ENCODE measurements at regions not wholly inside any gene's neighbourhood (a gene's known extent, or its start where the extent isn't known, plus 50 kb on each side); places are given as distances from the start of the nearest gene placed in this dataset.

- H3K4ac ChIP-seq (ENCODE audit: low read depth, low read length): no peak overlapping the region
- H3K9ac ChIP-seq (ENCODE audit: low read length): no peak overlapping the region
- no CpG with 5 or more reads among the region's 3 CpGs for WGBS (ENCODE audit: extremely low coverage, insufficient coverage, low lambda C conversion rate)
- H2BK15ac ChIP-seq (replicated peaks; ENCODE audit: low read depth): no peak overlapping the region
- H4K8ac ChIP-seq (ENCODE audit: low read depth, low read length): no peak overlapping the region
- H3K79me1 ChIP-seq (ENCODE audit: low read length): no peaks in the 10 kb centered on the region
- H3K56ac ChIP-seq (ENCODE audit: low read length): no peak overlapping the region
- no peak overlapping the region for H3K27ac ChIP-seq (ENCODE audit: low read depth, low read length)
- no peak overlapping the region for H3K18ac ChIP-seq (ENCODE audit: low read length)
- H3K79me2 ChIP-seq (ENCODE audit: control insufficient read depth, insufficient read depth, low read length): no peaks in the 10 kb centered on the region
- no peaks in the 10 kb centered on the region for H3K27me3 ChIP-seq (ENCODE audit: insufficient read depth, low read length, poor library complexity)
- no peaks in the 10 kb centered on the region for H3K36me3 ChIP-seq (ENCODE audit: control insufficient read depth, insufficient read depth, low read length)
- no peaks in the 10 kb centered on the region for H3K4me1 ChIP-seq (ENCODE audit: control insufficient read depth, low read depth, low read length)
- DNase-seq: no peak
- no peak overlapping the region for H2AK5ac ChIP-seq (ENCODE audit: low read length)
- H3K23ac ChIP-seq (ENCODE audit: low read length): no peak overlapping the region
- no peak overlapping the region for H2BK5ac ChIP-seq (ENCODE audit: low read length)
- H3K4me3 ChIP-seq (ENCODE audit: low read length): no peak overlapping the region
- no peak overlapping the region for H2BK120ac ChIP-seq (ENCODE audit: low read depth, low read length)
- no peak overlapping the region for H3K4me2 ChIP-seq (ENCODE audit: low read length)
- H4K5ac ChIP-seq (ENCODE audit: low read length): no peak overlapping the region
These were observed 350.8 kb upstream of the NFE2L3 start for GRCh38 chr7:25801214-25801613.

- no peak overlapping the region for H3K27ac ChIP-seq (ENCODE audit: low read depth, low read length)
- H3K79me1 ChIP-seq (ENCODE audit: low read length): no peaks in the 10 kb centered on the region
- DNase-seq: no peak
- no CpG with 5 or more reads among the region's 3 CpGs for WGBS (ENCODE audit: extremely low coverage, insufficient coverage, low lambda C conversion rate)
- no peak overlapping the region for H2BK5ac ChIP-seq (ENCODE audit: low read length)
- no peak overlapping the region for H2BK15ac ChIP-seq (replicated peaks; ENCODE audit: low read depth)
- no peak overlapping the region for H3K9ac ChIP-seq (ENCODE audit: low read length)
- no peak overlapping the region for H4K8ac ChIP-seq (ENCODE audit: low read depth, low read length)
- no peak overlapping the region for H2BK120ac ChIP-seq (ENCODE audit: low read depth, low read length)
- H3K36me3 ChIP-seq (ENCODE audit: control insufficient read depth, insufficient read depth, low read length): no peaks in the 10 kb centered on the region
- H3K4ac ChIP-seq (ENCODE audit: low read depth, low read length): no peak overlapping the region
- H3K4me3 ChIP-seq (ENCODE audit: low read length): no peak overlapping the region
- no peaks in the 10 kb centered on the region for H3K27me3 ChIP-seq (ENCODE audit: insufficient read depth, low read length, poor library complexity)
- H3K56ac ChIP-seq (ENCODE audit: low read length): no peak overlapping the region
- no peaks in the 10 kb centered on the region for H3K79me2 ChIP-seq (ENCODE audit: control insufficient read depth, insufficient read depth, low read length)
- no peak overlapping the region for H3K23ac ChIP-seq (ENCODE audit: low read length)
- no peak overlapping the region for H2AK5ac ChIP-seq (ENCODE audit: low read length)
- H3K18ac ChIP-seq (ENCODE audit: low read length): no peak overlapping the region
- H4K5ac ChIP-seq (ENCODE audit: low read length): no peak overlapping the region
- H3K4me1 ChIP-seq (ENCODE audit: control insufficient read depth, low read depth, low read length): no peaks in the 10 kb centered on the region
- no peak overlapping the region for H3K4me2 ChIP-seq (ENCODE audit: low read length)
These were observed 349.9 kb upstream of the NFE2L3 start for GRCh38 chr7:25802057-25802456.

- no peak overlapping the region for H3K9ac ChIP-seq (ENCODE audit: low read length)
- H3K4me2 ChIP-seq (ENCODE audit: low read length): no peak overlapping the region
- H3K4me3 ChIP-seq (ENCODE audit: low read length): no peak overlapping the region
- H3K27ac ChIP-seq (ENCODE audit: low read depth, low read length): no peak overlapping the region
- H2BK15ac ChIP-seq (replicated peaks; ENCODE audit: low read depth): no peak overlapping the region
- no peak overlapping the region for H4K8ac ChIP-seq (ENCODE audit: low read depth, low read length)
- no peak overlapping the region for H2BK120ac ChIP-seq (ENCODE audit: low read depth, low read length)
- H3K27me3 ChIP-seq (ENCODE audit: insufficient read depth, low read length, poor library complexity): no peaks in the 10 kb centered on the region
- DNase-seq: no peak
- no peak overlapping the region for H4K5ac ChIP-seq (ENCODE audit: low read length)
- no peaks in the 10 kb centered on the region for H3K79me2 ChIP-seq (ENCODE audit: control insufficient read depth, insufficient read depth, low read length)
- no peaks in the 10 kb centered on the region for H3K36me3 ChIP-seq (ENCODE audit: control insufficient read depth, insufficient read depth, low read length)
- H3K18ac ChIP-seq (ENCODE audit: low read length): no peak overlapping the region
- H3K4ac ChIP-seq (ENCODE audit: low read depth, low read length): no peak overlapping the region
- H2AK5ac ChIP-seq (ENCODE audit: low read length): no peak overlapping the region
- H3K4me1 ChIP-seq (ENCODE audit: control insufficient read depth, low read depth, low read length): no peaks in the 10 kb centered on the region
- no peak overlapping the region for H3K23ac ChIP-seq (ENCODE audit: low read length)
- H3K79me1 ChIP-seq (ENCODE audit: low read length): no peaks in the 10 kb centered on the region
- H3K56ac ChIP-seq (ENCODE audit: low read length): no peak overlapping the region
- no peak overlapping the region for H2BK5ac ChIP-seq (ENCODE audit: low read length)
These were observed 349.5 kb upstream of the NFE2L3 start for GRCh38 chr7:25802473-25802872.

GRCh38 chr7:25803117-25803887, 348.7 kb upstream of the NFE2L3 start:
- no peaks in the 10 kb centered on the region for H3K27me3 ChIP-seq (ENCODE audit: insufficient read depth, low read length, poor library complexity)
- H4K5ac ChIP-seq (ENCODE audit: low read length): no peak overlapping the region
- H3K56ac ChIP-seq (ENCODE audit: low read length): no peak overlapping the region
- no peak overlapping the region for H3K4me3 ChIP-seq (ENCODE audit: low read length)
- H2AK5ac ChIP-seq (ENCODE audit: low read length): no peak overlapping the region
- H4K8ac ChIP-seq (ENCODE audit: low read depth, low read length): no peak overlapping the region
- no peak overlapping the region for H3K4me2 ChIP-seq (ENCODE audit: low read length)
- H3K23ac ChIP-seq (ENCODE audit: low read length): no peak overlapping the region
- H3K79me1 ChIP-seq (ENCODE audit: low read length): no peaks in the 10 kb centered on the region
- DNase-seq: no peak
- no peaks in the 10 kb centered on the region for H3K4me1 ChIP-seq (ENCODE audit: control insufficient read depth, low read depth, low read length)
- no CpG with 5 or more reads among the region's 11 CpGs for WGBS (ENCODE audit: extremely low coverage, insufficient coverage, low lambda C conversion rate)
- H3K18ac ChIP-seq (ENCODE audit: low read length): no peak overlapping the region
- no peak overlapping the region for H3K9ac ChIP-seq (ENCODE audit: low read length)
- no peaks in the 10 kb centered on the region for H3K36me3 ChIP-seq (ENCODE audit: control insufficient read depth, insufficient read depth, low read length)
- H2BK15ac ChIP-seq (replicated peaks; ENCODE audit: low read depth): no peak overlapping the region
- no peak overlapping the region for H3K27ac ChIP-seq (ENCODE audit: low read depth, low read length)
- H3K79me2 ChIP-seq (ENCODE audit: control insufficient read depth, insufficient read depth, low read length): no peaks in the 10 kb centered on the region
- H2BK5ac ChIP-seq (ENCODE audit: low read length): no peak overlapping the region
- H2BK120ac ChIP-seq (ENCODE audit: low read depth, low read length): no peak overlapping the region
- H3K4ac ChIP-seq (ENCODE audit: low read depth, low read length): no peak overlapping the region

GRCh38 chr7:25804154-25804553, 347.8 kb upstream of the NFE2L3 start:
- Histone ChIP-seq H3K36me3 (ENCODE audit: control insufficient read depth, insufficient read depth, low read length) (no peaks in the 10 kb centered on the region), H3K23ac (ENCODE audit: low read length) (no peak overlapping the region), H3K4ac (ENCODE audit: low read depth, low read length) (no peak overlapping the region), H3K4me1 (ENCODE audit: control insufficient read depth, low read depth, low read length) (no peaks in the 10 kb centered on the region), H3K9ac (ENCODE audit: low read length) (no peak overlapping the region), H3K27ac (ENCODE audit: low read depth, low read length) (no peak overlapping the region), H3K4me3 (ENCODE audit: low read length) (no peak overlapping the region), H2AK5ac (ENCODE audit: low read length) (no peak overlapping the region), H3K4me2 (ENCODE audit: low read length) (no peak overlapping the region), H2BK120ac (ENCODE audit: low read depth, low read length) (no peak overlapping the region), H3K18ac (ENCODE audit: low read length) (no peak overlapping the region), H4K8ac (ENCODE audit: low read depth, low read length) (no peak overlapping the region), H3K27me3 (ENCODE audit: insufficient read depth, low read length, poor library complexity) (no peaks in the 10 kb centered on the region), H3K79me2 (ENCODE audit: control insufficient read depth, insufficient read depth, low read length) (no peaks in the 10 kb centered on the region), H2BK5ac (ENCODE audit: low read length) (no peak overlapping the region), H4K5ac (ENCODE audit: low read length) (no peak overlapping the region), H3K79me1 (ENCODE audit: low read length) (no peaks in the 10 kb centered on the region), H3K56ac (ENCODE audit: low read length) (no peak overlapping the region), H2BK15ac (replicated peaks; ENCODE audit: low read depth) (peak overlapping the region; percentile 74)
- no peak for DNase-seq
- WGBS (ENCODE audit: extremely low coverage, insufficient coverage, low lambda C conversion rate): no CpG with 5 or more reads among the region's 4 CpGs
